Nephron (organoid): ENCODE measurements at regions not wholly inside any gene's neighbourhood (a gene's known extent, or its start where the extent isn't known, plus 50 kb on each side); places are given as distances from the start of the nearest gene placed in this dataset.

Source experiments
- H3K27ac Mint-ChIP-seq, 3 experiments: 2 replicates each; pipeline ENCODE4 v1.8.0; 2020; ENCODE audit warnings: mixed read lengths in 3 of 3, mild to moderate bottlenecking in 2 of 3, moderate library complexity in 1 of 3
- H3K27me3 Mint-ChIP-seq: 2 replicates; pipeline ENCODE4 v1.8.0; 2021; ENCODE audit warnings: low read depth, mild to moderate bottlenecking, moderate library complexity, mixed read lengths
- H3K36me3 Mint-ChIP-seq: 2 replicates; pipeline ENCODE4 v1.8.0; 2020; ENCODE audit warnings: low read depth, mixed read lengths
- H3K4me1 Mint-ChIP-seq: 2 replicates; pipeline ENCODE4 v1.8.0; 2020; ENCODE audit warnings: mixed read lengths
- H3K4me3 Mint-ChIP-seq, 3 experiments: 2 replicates each; pipeline ENCODE4 v1.8.0; 2020; ENCODE audit warnings: mild to moderate bottlenecking in 3 of 3, mixed read lengths in 3 of 3, moderate library complexity in 2 of 3
- H3K9me3 Mint-ChIP-seq: 2 replicates; pipeline ENCODE4 v1.8.0; 2020; ENCODE audit warnings: mixed read lengths
- CTCF ChIP-seq, 3 experiments: fragments of 200-600 bp; sonication (generic); IDR thresholded peaks; one replicate each; pipeline ENCODE4 v1.5.0; 2021; ENCODE audit warnings: antibody characterized with exemption in 3 of 3; ENCODE audit not compliant: unreplicated experiment in 3 of 3

GRCh38 chr15:25624504-25625177 lies 185.8 kb upstream of the UBE3A start:
- TF ChIP-seq CTCF (IDR thresholded peaks at IDR 0.05; ENCODE audit: unreplicated experiment in 3 of 3): no peak
- Mint-ChIP-seq H3K4me1 (peaks cover 35% of the 10 kb centered on the region), H3K36me3 (no peaks in the 10 kb centered on the region), H3K27me3 (peaks cover 7% of the 10 kb centered on the region), H3K4me3 (no peak overlapping the region), H3K9me3 (peaks cover 12% of the 10 kb centered on the region), H3K27ac (peak overlapping the region in 2 of 3 experiments; percentile 35 to 78)

GRCh38 chr15:25623708-25624107 lies 184.9 kb upstream of the UBE3A start:
- no peak overlapping the region for H3K4me3 Mint-ChIP-seq
- no peak for TF ChIP-seq CTCF (IDR thresholded peaks at IDR 0.05; ENCODE audit: unreplicated experiment in 3 of 3)
- peaks cover 7% of the 10 kb centered on the region for H3K27me3 Mint-ChIP-seq
- peaks cover 6% of the 10 kb centered on the region for H3K9me3 Mint-ChIP-seq
- H3K4me1 Mint-ChIP-seq: peaks cover 35% of the 10 kb centered on the region
- H3K36me3 Mint-ChIP-seq: no peaks in the 10 kb centered on the region
- no peak overlapping the region for H3K27ac Mint-ChIP-seq

GRCh38 chr15:25620466-25620865 lies 181.6 kb upstream of the UBE3A start:
- H3K27ac Mint-ChIP-seq: no peak overlapping the region
- no peaks in the 10 kb centered on the region for H3K36me3 Mint-ChIP-seq
- no peak overlapping the region for H3K4me3 Mint-ChIP-seq
- H3K9me3 Mint-ChIP-seq: peaks cover 6% of the 10 kb centered on the region
- peaks cover 7% of the 10 kb centered on the region for H3K27me3 Mint-ChIP-seq
- no peak for TF ChIP-seq CTCF (IDR thresholded peaks at IDR 0.05; ENCODE audit: unreplicated experiment in 3 of 3)
- peaks cover 32% of the 10 kb centered on the region for H3K4me1 Mint-ChIP-seq

GRCh38 chr15:25619761-25620160 lies 180.9 kb upstream of the UBE3A start:
- Mint-ChIP-seq H3K4me3 (no peak overlapping the region), H3K4me1 (peaks cover 28% of the 10 kb centered on the region), H3K9me3 (peaks cover 6% of the 10 kb centered on the region), H3K36me3 (no peaks in the 10 kb centered on the region), H3K27ac (no peak overlapping the region), H3K27me3 (peaks cover 7% of the 10 kb centered on the region)
- TF ChIP-seq CTCF (IDR thresholded peaks at IDR 0.05; ENCODE audit: unreplicated experiment in 3 of 3): no peak

- Mint-ChIP-seq H3K27ac (no peak overlapping the region), H3K9me3 (peaks cover 6% of the 10 kb centered on the region), H3K27me3 (peaks cover 1% of the 10 kb centered on the region), H3K36me3 (no peaks in the 10 kb centered on the region), H3K4me1 (peaks cover 21% of the 10 kb centered on the region), H3K4me3 (no peak overlapping the region)
- TF ChIP-seq CTCF (IDR thresholded peaks at IDR 0.05; ENCODE audit: unreplicated experiment in 3 of 3): no peak
These were observed 180.3 kb upstream of the UBE3A start for GRCh38 chr15:25619076-25619475.

- H3K27me3 Mint-ChIP-seq: peaks cover 2% of the 10 kb centered on the region
- peaks cover 6% of the 10 kb centered on the region for H3K9me3 Mint-ChIP-seq
- H3K36me3 Mint-ChIP-seq: no peaks in the 10 kb centered on the region
- TF ChIP-seq CTCF (IDR thresholded peaks at IDR 0.05; ENCODE audit: unreplicated experiment in 3 of 3): no peak
- H3K4me3 Mint-ChIP-seq: no peak overlapping the region
- H3K27ac Mint-ChIP-seq: no peak overlapping the region
- H3K4me1 Mint-ChIP-seq: peaks cover 16% of the 10 kb centered on the region
These were observed 179.3 kb upstream of the UBE3A start for GRCh38 chr15:25618161-25618560.
